GM18519 (cell line): ENCODE measurements at regions not wholly inside any gene's neighbourhood (a gene's known extent, or its start where the extent isn't known, plus 50 kb on each side); places are given as distances from the start of the nearest gene placed in this dataset.
"Not testable (repeated sequence)": the region's sequence is repeated elsewhere in the genome, so short reads cannot be mapped to it uniquely, and the experiment has no call there.

Experiments
- ATAC-seq: cut with Tn5 transposase; IDR thresholded peaks from one replicate; pipeline ENCODE4 v1.9.1; 2021; ENCODE audit warnings: mild to moderate bottlenecking, moderate library complexity; ENCODE audit not compliant: unreplicated experiment, low FRiP score

DNA sequence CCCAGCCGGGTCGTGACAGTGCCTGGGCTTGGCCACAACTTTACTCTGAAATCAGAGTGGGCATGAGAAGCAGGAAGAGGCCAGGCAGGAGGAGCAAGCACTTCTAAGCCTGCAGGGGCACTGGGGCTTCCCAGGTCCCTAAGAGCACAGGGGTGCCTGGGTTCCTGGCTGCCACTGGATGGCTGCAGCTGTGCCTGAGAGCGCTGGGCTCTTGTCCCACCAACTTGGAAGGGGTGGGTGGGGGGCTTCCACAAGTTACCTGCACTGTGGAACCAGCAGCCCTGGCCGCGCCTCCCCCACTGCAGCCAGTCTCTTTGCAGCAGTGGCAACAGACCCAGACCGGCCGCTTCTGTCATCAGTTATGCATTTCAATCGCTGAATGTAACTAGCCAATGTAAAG lies 434.7 kb upstream of the GRM3 start:
- no peak for ATAC-seq

- ATAC-seq: no peak
Observed at GRCh38 chr7:86207740-86208139, 436.0 kb upstream of the GRM3 start.

DNA sequence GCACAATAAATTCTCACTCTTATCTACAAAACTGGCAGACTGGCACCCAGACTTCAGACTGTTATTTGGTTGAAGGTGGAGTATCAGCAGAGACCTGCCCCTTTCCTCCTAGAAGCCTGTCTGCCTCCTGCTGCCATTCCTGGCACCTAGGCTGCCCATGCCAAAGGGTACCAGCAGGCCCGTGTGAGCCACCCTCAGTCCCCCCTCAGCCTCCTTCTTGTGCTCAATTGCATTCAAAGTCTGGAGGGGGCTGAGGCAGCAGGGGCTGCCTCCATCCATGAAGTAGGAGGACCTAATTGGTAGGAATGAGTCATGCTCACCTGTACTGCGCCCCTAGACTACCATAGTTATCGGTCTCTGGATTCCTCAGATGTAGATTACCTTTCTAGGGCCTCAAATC lies 440.9 kb upstream of the GRM3 start:
- ATAC-seq: no peak

- ATAC-seq: no peak
Observed at GRCh38 chr7:86201767-86202166, 441.9 kb upstream of the GRM3 start.

- no peak for ATAC-seq
Observed at GRCh38 chr7:86199881-86200614, 443.7 kb upstream of the GRM3 start.

DNA sequence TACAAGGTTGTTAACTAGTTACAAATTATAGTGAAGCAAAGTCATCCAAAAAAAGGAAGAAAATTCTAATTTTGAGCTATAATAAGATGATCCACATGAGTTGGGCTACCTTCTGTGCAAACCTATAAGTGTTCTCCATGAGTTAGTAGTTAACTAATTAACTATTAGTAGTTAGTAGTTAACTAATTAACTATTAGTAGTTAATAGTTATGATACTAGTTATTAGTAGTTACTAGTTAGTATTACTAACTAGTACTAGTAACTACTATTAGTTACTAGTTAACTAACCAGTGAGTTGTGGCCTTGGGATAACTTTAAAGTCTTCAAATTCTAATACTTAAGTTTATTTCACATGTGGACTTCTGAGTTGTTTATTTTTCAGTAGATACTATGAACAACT lies 453.4 kb upstream of the GRM3 start:
- no peak for ATAC-seq

GRCh38 chr7:86181474-86181873 lies 462.2 kb upstream of the GRM3 start:
- ATAC-seq: no peak

- ATAC-seq: no peak
Observed at GRCh38 chr7:86164827-86165226, 478.9 kb upstream of the GRM3 start.

DNA sequence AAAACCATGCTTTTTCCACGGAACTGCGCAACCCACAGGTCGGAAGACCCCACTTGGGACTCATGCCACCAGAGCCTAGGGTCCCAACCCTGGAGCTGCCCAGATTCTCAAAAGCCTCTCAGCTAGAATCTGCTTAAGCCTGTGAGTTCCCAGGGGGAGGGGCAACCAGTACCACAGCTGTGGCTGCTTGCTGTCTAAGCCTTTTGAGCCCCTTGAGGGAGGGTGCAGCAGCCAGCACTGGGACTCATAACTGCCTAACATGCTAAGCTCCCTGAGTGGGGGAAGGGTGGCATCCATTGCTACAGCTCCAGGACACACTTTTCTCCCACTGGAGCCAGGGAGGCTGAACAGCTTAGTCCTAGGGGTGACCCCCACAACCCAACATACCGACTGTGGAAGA lies 485.6 kb upstream of the GRM3 start:
- ATAC-seq: no peak

DNA sequence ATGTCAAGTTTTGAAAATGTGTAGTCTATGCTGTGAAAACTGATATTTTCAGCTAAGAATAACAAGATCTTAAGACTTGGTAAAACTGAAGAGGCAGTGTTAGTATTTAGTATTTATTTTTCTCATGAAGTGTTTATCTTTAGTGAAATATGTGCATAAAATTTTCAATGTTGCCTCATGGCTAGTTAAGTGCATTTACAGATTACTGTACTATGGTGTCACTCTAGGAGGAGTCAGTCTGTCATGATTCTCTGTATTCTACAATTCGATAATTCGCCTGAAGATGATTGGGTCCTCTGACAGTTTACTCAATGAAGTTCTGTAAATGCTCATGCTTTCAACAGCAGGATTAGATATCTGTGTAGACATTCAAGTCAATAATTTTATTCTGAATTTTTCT lies 488.1 kb upstream of the GRM3 start:
- no peak for ATAC-seq

DNA sequence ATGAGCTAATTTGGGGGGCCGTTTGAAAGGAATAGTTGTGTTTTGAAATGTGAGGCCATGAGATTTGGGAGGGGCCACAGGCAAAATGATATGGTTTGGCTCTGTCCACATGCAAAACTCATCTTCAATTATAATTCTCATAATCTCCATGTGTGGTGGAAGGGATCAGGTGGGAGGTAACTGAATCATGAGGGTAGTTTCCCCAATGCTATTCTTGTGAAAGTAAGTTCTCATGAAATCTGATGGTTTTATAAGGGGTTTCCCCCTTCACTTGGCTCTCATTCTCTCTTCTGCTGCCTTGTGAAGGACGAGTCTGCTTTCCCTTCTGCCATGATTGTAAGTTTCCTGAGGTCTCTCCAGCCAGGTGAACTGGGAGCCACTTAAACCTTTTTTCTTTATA lies 490.8 kb upstream of the GRM3 start:
- no peak for ATAC-seq

GRCh38 chr7:86149024-86149665 lies 494.6 kb upstream of the GRM3 start:
- no peak for ATAC-seq

DNA sequence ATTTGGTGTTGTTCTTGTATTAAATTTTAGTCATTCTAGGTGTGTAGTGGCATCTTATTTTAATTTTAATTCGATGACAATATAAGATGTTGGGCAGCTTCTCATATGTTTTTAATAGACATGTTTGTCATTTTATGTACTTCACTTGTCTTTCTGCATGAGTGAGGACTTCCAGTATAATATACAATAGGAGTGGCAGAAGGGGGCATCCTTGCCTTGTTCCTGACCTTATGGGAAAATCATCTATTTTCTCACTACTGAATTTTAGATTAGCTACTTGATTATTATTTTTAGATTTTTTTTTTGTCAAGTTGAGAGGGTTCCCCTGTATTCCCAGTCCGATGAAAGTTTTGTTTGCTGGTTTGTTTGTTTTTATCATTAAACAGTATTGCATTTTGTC lies 495.2 kb upstream of the GRM3 start:
- no peak for ATAC-seq

GRCh38 chr7:86137343-86137742 lies 506.4 kb upstream of the GRM3 start:
- no peak for ATAC-seq

DNA sequence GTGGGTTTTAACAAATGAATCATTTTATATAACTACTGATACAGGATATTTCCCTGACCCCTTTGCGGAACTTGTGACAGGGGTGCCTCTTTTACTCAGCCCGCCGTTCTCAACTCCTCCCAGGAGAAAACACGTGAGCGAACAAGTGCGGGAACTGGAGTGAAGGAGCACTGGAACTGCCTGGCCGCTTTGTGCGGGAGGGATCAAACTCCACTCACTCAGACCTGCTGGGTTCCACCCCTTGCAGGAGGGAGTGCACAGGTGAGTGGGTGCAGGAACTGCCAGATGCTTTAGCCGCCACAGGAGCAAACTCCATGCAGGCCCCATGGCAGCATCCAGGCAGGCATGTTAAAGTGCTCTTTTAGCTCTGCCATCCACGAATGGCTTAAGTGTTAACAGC lies 513.4 kb upstream of the GRM3 start:
- ATAC-seq: no peak

DNA sequence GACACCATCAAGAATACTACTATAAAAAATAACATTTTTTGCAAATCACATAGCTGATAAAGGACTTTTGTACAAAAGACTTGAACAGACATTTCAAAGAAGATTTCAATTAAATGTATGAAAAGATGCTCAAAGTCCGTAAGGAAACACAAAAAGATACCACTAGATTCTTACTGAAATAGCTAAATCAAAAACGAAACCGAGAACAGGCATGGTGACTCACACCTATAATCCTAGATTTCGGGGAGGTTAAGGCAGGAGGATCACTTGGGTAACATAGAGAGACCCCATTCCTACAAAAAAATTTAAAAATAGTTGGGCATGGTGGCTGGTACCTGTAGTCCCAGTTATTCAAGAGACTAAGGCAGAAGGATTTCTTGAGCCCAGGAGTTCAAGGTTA lies 520.2 kb upstream of the GRM3 start:
- no peak for ATAC-seq

- no peak for ATAC-seq
Observed at GRCh38 chr7:86094166-86094669, 549.5 kb upstream of the GRM3 start.

- ATAC-seq: no peak
Observed at GRCh38 chr7:86091369-86091768, 552.3 kb upstream of the GRM3 start.

DNA sequence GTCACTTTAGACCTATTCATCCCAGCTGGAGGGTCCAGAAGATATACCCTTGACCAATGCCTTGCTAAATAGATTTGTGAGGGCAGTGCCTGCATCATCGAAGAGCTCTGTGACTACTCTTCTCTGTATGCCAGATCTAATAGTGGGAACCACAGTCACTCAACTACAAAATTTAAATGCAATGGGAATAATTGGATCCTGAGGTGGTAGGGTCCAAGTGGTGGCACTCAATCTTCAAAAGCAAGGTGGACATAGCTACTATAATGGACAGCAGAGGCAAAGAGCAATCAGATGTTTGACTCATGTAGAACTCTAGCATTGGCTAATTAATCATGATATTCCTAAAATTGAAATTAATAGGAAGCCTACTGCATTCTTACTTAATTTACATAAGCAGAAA lies 554.3 kb upstream of the GRM3 start:
- no peak for ATAC-seq

GRCh38 chr7:86064572-86064971 lies 579.1 kb upstream of the GRM3 start:
- ATAC-seq: not testable (repeated sequence)

- ATAC-seq: no peak
Observed at GRCh38 chr7:86058649-86059048, 585.1 kb upstream of the GRM3 start.

- ATAC-seq: no peak
Observed at GRCh38 chr7:86050918-86051317, 592.8 kb upstream of the GRM3 start.
